ENCODE measurements at regions not wholly inside any gene's neighbourhood (a gene's known extent, or its start where the extent isn't known, plus 50 kb on each side); places are given as distances from the start of the nearest gene placed in this dataset.
"Not testable (repeated sequence)": the region's sequence is repeated elsewhere in the genome, so short reads cannot be mapped to it uniquely, and the experiment has no call there.

DNA sequence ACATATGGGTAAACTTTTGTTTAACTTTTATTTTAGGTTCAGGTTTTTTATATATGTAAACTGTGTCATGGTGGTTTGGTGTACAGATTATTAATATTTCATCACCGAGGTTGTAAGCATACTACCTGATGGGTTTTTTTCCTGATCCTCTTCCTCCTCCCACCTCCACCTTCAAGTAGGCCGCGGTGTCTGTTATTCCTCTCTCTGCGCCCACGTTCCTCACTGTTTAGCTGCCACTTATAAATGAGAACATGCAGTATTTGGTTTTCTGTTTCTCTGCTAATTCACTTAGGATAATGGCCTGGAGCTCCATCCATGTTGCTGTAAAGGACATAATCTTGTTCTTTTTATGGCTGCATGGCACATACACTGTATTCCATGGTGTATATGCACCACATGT lies 1000.0 kb upstream of the CELF2 start:
- no peak for DNase-seq

DNA sequence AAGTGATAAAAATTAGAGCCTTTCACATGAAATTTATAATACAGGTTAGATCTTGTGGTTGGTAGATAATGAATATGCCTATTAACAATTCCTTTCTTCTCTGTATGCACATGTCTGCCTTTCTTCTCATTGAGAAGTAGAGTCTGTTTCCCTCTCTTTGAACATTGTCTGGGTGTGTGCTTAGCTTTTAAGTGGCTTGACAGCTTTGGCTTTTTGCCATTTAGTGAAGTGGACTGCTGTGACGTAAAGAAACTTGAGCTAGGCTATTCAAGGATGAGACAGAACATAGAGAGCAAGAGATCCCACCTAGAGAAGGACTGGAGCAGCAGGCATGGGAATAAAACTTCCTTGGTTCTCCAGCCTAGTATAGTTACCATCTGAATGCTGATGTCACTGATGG lies 996.7 kb upstream of the CELF2 start:
- no peak for DNase-seq

DNA sequence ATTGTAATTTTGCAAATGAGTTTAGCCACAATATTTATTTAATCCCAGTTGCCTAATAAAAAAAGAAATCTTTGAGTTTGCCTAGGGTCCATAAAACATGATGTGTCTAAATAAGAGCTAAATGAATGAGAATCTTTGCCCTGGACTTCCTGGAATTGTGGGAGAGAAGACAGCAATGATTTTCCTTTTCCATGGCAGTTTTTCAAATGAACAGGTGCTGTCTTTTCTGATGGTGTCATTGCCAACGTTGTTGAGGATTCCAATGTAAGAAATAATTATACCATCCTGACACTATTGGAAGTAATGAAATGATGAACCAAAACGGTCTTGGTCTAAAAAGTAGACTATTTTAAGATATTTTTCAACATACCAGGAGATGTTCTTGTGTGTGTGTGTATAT lies 984.7 kb upstream of the CELF2 start:
- no peak for DNase-seq

DNA sequence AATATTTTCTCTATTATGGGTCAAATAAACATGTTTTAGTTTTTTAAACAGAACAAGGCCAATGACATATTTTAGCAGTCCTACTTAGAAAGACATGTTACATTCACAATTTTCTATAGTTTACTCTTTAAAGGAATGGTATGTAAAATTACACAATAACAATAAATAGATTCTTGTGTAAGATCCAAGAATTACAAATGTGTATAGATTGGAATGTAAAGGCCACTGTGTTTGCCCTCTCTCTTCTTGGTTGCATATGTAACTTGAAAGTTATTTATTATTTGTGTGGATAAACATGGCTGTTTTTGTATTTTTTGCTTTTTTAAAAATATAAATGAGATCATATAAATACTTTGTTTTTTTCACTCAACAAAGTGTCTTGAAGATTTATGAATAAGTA lies 979.3 kb upstream of the CELF2 start:
- DNase-seq = no peak

DNA sequence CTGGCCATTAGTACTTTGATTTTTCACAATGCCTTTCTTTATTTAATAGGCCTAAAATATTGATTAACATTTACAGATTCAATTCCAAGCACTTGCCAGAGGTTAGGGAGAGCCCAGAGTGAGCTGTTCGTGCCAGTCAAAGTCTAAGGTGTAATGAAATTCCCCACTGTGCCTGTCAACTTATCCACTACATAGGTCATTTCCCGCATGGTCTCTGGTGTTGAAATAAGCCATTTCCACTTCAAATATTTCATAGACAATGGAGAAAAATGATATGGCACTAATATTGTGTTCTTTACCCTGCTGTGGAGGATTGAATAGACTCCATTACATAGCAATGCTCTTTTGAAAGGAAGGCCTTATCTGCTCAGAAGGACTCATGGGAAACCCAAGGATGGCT lies 978.1 kb upstream of the CELF2 start:
- DNase-seq = no peak

DNA sequence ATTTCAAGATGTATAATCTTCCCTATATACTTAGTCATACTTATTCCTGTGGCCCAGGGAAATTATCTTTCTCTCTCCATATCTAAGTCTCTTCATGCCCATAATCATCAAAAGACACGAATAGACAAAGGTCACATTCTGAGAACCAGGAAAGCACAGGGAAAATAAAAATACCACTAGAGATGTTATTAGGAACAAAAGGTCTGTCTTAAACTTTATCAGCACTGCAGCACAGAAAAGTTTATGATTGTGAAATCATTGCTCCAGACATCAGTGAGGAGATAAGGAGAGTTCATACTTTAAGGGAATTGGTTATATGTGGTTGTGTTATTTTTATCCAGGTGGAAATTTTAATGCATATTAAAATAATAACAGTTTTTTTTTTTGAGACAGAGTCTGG lies 974.6 kb upstream of the CELF2 start:
- no peak for DNase-seq

DNA sequence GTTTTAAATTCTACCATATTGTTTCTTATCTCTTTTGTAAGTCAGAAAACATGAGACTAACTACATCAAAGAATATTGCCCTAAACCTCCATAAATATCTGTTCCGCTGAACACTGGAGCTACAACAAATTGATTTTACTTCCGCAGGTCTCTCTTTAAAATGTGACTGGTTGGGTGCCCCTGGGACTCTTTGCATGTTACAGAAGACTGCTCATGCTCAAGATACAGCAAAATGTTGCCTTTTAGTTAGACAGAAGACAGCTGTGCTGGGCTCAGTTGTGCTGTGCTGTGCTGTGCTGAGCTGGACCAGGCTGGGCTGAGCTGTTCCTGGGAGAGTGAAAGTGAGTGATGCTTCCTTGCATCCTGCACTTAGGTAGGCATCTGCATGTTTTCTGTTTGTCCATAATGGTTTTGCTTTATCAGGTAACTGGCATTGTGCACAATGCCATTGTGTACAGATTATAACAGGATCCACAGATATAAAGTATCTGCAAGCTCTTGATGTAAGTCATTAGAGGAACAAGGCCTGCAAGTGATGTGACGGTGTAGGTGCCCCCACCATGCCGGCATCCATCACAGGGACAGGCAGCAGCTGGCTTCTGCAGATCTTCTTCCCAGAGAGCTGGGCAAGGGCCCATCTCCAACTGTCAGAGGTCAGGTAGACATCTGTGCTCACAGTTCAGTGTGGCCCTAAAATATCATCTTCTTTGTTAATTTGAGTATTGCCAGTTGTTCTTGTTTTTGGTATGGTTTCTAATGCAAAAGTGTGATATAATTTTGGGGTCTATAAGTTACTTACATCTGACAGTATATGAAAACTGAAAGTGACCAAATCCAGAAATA lies 972.5 kb upstream of the CELF2 start:
- DNase-seq = no peak

DNA sequence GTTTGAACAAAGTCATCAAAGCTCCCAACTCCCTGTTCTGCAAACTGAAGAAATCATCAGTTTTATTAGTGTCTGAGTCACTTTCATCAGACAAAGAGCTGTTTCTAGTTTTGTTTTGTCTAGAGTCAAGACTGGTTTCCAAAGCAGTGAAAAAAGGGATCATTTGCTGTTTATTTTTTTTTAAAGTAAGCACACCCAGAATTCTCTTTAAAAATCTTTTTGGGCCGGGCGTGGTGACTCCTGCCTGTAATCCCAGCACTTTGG lies 972.0 kb upstream of the CELF2 start:
- no peak for DNase-seq

DNA sequence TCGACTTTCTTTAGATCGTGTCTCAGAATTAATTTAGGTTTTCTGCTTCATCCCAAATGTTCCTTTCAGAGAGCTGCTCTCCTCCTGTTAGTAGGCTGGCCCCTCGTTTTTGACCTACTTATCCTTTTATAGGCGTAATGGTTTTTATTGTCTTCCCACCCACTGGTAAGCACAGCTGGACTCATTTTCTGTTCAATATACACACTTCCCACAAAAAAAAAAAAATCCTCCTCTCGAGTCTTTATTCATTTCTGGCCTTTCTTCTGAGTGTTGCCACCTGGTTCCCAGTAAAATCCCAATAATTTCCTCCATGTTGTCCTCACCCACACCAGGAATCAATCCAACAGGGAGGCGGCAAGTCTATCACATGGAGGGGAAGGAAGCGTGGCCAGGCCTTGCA lies 970.2 kb upstream of the CELF2 start:
- no peak for DNase-seq

DNA sequence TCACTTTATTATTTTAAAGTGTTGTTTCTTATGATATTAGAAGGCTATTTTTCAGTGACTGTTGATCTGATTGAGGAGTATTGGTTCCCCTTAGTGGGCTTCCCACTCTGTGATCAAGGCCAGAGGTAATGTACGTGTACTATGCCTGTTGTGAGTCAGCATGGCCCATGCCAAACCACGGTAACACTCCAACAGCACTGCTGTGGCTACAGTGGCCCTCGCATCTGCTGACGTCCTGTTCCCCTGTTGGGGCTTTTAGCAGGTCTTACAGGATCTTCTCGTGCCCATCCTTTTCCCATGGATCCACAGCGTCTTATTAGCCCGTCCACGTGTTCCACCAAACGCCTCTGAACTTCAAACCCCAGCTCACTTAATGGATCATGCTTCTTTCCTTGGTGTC lies 964.6 kb upstream of the CELF2 start:
- DNase-seq = no peak

DNA sequence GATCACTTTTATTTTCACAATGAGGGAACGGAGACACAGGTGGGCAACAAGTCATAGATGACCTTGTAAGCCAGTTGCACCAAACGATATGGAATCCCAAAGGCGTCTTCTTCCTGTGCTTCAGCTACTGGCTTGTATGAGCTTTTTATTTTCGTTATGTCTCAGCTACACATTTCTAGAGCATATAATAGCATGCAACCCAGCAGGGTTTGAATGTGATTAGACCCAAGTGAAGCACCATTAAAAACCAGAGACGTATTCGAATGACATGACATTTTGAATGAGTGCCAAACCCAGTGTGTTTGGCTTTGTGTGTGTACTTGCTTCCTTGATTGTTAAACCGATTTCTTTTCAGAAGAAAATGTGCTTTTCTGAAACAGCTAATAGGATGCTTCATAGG lies 963.2 kb upstream of the CELF2 start:
- no peak for DNase-seq

DNA sequence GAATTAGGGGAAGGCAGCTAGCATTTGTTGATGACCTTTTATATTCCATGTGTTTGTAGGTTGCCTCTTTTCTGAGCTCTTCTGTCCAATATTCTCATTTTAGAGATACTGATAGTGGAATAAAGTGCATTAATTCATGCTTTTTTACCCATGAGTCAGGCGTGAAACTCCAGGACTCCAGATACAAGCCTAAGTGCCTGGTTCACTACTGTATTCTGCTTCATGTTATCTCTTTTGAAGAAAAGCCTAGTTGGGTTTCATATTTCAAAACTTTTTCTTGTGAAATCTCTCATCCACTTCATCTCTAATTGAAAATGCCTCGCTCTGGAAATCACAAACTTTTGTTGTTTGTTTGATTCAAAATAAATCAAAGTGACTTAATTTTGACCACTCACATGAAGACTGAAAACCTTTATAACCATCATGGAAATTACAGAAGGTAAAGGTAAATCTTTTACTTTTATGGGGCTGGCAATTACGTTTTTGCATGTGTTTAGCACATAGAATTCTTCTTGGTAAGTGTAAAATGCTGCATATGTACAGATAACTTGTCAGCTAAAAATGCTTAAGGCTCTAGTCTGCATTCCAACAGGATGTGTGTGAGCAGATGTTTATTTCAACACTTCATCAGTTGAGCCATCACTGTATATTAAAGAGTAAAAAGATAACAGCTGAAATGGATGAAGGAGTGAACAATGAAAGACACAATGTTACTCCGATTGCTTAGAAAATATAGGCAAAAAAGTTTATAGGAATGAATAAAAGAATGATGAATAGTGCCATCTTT lies 961.8 kb upstream of the CELF2 start:
- DNase-seq = no peak

DNA sequence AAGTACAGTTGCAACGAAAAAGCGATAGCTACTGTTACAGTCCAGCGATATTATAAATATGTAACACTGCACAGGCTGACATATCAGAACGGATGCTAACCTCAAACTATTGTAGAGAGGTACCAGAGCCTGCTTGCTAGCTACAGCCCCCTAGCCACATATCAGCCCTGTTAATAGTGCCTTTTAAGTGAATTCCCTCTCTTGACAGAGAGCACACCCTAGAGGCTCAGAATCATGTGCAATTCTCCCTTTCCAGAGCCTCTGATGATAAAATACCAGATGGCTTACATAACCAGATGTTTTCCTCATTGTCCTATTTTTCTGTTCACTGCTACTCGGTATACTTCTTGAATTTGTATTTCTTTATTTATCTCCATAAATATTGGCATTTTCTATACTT lies 960.7 kb upstream of the CELF2 start:
- no peak for DNase-seq

DNA sequence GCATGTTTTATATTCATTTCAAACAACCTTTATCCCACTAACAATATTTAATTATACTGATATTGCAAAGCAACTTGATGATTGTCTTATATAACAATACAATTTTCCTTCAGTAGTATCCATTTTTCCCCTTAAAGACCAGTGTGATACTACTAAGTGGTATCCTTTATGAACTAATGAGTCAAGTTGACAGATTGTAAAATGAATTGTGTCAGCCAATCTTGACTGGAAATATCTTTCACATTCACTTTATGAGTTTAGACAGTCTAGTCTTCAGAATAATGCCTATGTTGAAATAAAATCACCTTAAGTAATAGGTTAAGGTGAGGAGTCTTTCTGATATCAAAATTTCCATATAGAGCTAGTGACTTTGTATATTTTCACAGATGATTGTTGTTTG lies 950.0 kb upstream of the CELF2 start:
- no peak for DNase-seq

DNA sequence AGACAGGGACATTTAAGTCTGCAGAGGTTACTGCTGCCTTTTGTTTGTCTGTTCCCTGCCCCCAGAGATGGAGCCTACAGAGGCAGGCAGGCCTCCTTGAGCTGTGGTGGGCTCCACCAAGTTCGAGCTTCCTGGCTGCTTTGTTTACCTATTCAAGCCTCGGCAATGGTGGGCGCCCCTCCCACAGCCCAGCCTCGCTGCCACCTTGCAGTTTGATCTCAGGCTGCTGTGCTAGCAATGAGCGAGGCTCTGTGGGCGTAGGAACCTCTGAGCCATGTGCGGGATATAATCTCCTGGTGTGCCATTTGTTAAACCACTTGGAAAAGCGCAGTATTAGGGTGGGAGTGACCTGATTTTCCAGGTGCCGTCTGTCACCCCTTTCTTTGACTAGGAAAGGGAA lies 942.8 kb upstream of the CELF2 start:
- not testable (repeated sequence) for DNase-seq

DNA sequence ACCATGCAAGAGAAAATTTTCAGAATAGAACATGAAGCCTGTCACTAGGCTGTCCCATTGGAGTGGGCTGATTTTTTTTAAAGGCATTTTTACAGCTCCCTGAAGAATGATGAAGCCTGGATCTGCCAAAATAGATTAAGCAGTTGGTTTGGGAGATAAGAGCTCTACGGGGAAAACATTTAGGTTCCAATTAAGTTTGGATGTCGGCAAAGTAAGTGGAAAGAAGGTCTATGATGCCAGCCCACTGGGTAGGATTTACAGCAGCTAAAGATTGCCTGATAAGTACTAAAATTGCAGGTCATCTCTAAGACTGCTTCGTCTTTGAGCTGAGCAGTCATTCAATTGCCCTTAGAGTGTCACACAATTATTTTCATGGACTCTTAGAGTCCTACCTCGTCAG lies 939.2 kb upstream of the CELF2 start:
- DNase-seq = no peak

DNA sequence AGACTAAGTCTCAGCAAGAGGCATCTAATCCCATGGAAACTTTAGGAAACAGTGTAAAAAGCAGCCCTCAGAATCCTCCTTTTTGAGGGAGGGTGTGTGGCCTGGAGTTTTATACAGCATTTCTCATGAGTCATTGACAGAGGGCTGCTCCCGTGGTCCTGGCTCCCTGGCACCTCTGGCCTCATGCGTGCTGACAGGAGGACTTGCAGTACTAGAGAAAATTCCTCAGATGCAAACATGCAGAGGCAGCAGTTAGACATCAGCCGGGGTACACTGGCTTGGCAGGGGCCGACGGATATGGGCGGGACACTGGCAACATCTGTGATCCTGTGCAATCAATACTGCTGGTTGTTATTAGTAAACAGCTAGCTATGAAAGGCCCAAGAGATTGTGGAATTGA lies 925.1 kb upstream of the CELF2 start:
- no peak for DNase-seq

DNA sequence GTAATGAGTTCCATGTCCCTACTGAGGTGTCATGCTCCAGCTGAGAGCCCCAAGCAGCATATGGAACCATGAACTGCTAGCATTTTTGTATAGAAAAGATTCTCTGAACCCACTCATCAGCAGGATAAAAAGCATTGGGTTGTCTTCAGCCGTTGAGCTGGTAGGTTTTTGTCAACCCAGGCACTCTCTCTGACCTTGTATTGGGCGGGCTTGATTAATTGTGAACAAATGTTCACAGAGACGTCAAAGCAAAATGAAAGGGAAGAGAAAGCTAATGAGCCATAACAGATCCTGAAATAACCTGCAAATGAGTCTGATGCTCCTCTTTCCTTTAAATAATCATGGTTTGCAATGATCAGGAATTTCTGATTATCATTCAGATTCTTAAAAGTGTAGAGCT lies 924.7 kb upstream of the CELF2 start:
- no peak for DNase-seq

DNA sequence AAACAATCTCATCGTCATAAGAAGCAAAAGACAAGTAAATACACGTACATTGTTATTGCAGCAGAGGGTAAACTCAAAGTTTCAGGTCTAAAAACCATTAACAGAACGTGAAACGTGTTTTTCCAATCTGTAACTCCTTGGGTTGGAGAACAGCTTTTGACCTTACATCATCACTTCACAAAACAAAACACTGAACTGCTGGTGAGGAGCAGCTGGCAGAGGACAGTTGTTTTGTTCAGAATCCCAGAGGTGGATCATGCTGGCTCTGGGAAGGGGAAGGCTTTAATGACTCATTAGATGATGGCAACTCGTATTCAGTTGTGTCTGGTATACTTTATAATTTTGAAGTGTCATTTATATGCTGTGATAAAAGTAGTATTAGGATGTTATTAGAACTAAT lies 923.0 kb upstream of the CELF2 start:
- DNase-seq = no peak

DNA sequence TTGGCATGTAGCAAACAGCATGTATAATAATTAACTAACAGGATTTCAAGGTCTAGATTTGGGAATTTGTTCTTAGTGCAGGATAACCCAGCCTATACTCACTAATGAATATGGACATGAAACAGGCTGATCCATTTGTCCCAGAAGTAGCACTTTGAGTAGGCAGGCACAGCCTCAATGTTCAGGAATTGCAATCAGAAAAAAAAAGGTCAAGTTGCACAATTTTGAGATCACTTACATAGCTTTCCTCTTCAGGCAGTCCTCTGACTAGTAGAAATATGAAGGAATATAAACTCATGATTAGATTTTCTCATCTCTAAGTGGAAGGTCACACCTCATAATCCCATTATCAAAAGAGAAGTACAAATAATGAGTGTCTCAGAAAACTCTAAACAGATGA lies 921.4 kb upstream of the CELF2 start:
- no peak for DNase-seq

DNA sequence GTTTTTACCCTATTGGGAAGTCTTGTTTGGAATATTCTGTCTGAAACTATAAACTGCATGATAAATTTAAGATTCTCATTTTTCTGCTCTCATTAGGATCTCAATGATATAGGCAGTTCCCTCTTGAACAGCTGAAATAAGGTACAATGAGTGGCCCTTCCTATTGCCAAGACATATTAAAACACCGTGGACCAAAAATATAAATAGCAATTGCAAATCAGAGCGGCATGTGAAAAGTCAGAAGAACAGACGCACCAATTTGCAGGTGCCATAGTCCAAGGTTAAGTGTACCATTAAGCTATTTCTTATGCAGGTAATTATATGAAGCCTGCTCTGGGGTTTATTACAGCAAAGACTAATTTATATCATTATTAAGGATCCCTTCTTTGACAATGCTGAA lies 920.8 kb upstream of the CELF2 start:
- DNase-seq = no peak

DNA sequence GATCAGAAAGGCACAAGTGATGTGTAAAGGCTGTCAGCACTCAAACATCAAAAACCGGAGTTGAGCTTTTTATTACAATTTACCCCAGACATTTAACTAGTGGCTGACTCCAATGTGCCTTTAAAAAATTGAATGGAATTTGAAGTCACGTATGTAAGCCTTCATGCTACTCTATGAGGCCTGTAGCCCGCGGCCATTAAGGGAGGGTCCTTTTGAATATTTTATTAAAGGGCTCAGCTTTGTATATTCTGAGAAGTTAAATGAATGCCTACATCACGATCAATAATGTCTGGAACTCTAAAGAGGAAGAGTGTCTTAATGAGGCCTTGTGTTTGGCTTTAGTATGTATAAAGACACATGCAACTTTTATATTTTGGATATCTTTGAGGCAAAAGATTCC lies 916.6 kb upstream of the CELF2 start:
- no peak for DNase-seq

DNA sequence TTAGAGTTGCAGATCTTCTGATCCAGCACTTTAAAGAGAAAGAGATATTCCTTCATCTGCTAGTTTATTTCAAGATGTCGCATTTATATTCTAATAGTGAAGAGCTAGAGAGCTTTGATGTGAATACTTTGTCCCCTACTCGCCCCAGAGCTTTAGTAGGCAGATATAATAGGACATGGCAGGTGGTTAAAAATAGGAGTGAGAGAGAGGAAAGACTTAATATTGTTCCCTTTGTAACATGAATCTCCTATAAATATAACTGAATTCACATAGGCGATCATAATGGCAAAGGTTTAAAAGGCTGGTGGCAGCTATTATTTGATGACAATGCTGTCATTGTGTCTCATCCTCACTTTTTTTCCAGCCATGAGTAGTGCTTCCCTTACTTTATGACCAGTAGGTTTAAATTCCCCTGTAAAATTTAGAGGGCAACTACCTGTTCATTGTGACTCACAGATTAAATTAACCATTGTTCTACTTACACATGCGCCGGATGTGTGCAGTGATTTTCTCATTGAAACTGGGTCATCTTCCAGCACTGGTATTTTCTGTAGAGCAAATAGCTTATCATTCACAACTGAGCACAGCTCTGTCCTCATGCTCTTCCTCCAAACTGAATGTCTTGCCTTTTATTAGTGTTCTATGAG lies 906.7 kb upstream of the CELF2 start:
- DNase-seq = no peak

DNA sequence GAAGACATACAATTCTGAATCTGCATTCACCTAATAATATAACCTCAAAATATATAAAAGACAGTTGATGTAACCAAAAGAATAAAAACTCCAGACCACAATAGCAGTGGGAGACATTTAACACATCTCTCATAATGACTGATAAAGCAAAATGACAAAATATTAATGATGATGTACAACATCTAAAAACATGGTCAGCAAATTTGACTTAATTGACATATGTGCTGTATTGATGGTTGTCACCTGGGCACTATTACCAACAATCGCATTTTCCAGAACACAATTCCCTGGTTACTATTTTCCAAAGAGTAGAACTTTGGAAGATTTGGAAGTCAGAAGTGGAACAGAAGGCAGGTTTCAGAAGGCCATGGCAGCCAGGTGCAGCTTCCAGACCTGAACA lies 899.5 kb upstream of the CELF2 start:
- DNase-seq = no peak

DNA sequence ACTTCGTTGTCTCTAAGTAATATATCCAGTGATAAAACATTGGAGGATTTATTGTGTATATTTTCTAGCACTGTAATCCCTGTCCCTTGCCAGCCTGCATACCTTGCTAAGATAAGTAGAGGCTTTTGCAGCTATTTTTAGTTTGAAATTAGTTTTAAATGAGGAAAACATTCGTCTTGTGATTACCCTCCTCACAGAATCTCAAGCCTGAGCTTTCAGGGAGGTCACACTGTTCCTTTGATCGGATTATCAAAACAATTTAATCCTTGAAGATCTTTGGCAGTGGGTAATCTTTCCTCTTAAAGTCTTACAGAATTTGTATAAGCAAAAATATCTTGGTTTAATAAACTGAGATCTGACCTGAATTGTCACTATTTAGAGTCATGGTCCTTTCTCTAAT lies 897.0 kb upstream of the CELF2 start:
- no peak for DNase-seq

Measured in DMS79 treated with DMSO at 0.1 percent for 48 hours (cell line).